ENCODE measurements at regions not wholly inside any gene's neighbourhood (a gene's known extent, or its start where the extent isn't known, plus 50 kb on each side); places are given as distances from the start of the nearest gene placed in this dataset.

DNA sequence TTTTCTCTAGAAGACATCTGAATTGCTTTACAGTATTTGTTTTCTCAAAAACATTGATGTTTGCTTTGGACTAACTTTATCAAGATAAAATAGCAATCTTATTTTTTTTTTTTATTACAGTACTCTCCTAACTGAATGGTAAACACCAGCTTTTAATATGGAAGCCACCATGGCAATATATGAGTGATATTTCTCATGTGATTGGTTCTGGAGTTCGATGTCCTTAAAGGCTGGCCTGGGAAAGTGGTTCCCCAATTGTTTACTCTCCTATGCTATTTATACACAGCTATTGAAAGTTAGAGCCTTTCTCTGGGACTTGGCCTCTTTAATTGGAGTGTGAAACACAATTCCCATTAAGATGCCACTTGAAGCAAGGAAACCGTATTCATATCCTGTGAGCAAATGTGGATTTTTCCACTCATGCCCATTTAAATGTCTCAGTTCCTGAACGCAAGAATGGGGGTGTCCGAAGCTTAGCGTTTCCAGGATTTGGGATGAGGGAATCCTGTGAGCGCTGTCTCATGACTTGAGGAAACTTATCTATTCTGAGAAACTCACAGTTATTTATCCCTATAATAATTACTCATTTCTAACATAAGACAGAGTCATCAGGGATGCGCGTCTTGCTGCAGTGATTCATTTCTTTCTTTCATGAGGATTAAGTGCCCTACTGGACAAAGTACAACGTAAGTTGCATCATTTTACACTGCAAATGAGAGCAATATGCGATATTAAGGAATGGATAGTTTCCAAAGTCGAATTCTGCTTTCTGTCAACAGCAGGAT lies 143.3 kb upstream of the PREP start:
- TF ChIP-seq CTCF (IDR thresholded peaks at IDR 0.05; ENCODE audit: low read depth, low read length, missing input control): no peak
- no peak for TF ChIP-seq TAF1 (conservative IDR thresholded peaks at IDR 0.05)
- TF ChIP-seq GABPA (IDR thresholded peaks at IDR 0.05 in 1 of 2, conservative IDR thresholded peaks at IDR 0.05 in 1 of 2): no peak
- no peak for TF ChIP-seq REST (IDR thresholded peaks at IDR 0.05)
- TF ChIP-seq SP1 (IDR thresholded peaks at IDR 0.05): no peak
- no peak for TF ChIP-seq RAD21 (IDR thresholded peaks at IDR 0.05)
